ENCODE measurements at regions not wholly inside any gene's neighbourhood (a gene's known extent, or its start where the extent isn't known, plus 50 kb on each side); places are given as distances from the start of the nearest gene placed in this dataset.
"Not testable (repeated sequence)": the region's sequence is repeated elsewhere in the genome, so short reads cannot be mapped to it uniquely, and the experiment has no call there.

DNA sequence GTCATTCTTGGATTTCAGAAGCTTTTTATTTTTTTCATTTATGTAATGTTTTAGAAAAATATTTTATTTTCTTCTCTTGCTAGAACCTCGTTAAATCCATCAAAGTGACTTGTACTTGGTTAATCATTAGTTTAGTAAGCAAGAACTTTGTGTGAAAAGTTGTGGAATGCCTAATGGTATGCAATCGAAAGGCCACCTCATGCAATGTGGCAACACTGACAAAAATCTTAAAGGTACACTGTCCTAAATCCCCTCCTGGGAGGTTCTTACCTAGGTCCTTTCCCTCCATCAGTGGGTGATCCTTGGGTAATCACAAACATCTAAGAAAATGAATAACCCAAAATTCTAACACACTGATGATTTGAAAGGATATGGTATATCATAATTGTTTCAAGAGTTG lies 304.2 kb downstream of the DNAH5 start:
- no peak for DNase-seq

DNA sequence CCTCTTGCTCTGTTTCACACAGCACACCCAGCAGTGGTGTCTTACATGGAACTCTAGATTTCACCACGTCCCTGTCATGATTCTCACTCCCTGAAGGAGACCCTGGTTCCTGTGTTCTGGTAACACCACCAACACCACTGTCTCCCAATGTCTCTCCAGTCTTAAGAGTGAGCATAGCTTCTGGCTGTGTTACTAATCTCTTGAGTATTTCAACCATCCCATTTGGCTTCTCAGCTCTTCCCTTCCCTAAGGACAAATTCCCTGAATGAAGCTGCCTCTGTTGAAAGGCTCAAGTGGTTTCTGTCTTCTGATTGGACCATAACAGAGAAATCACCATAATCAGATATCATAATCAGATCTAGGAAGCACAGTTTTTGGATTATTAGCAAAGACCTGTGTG lies 311.8 kb downstream of the DNAH5 start:
- DNase-seq: no peak

DNA sequence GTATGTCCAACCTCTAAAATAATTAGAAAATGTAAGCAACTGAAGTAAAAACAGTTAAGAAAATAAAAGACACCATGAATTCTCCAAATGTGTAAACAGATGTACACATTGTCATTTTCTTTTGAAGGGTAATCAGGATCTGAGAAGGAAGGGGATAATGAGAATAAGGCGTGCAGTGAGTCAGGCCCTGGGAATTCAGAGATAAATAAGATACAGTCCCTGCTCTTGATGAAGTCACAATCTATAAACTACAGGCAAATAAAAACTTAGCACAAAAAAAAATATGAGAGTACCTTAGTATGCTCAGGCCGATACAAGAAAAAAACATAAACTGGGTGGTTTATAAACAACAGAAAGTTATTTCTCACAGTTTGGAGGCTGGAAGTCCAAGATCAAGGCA lies 315.3 kb downstream of the DNAH5 start:
- no peak for DNase-seq

DNA sequence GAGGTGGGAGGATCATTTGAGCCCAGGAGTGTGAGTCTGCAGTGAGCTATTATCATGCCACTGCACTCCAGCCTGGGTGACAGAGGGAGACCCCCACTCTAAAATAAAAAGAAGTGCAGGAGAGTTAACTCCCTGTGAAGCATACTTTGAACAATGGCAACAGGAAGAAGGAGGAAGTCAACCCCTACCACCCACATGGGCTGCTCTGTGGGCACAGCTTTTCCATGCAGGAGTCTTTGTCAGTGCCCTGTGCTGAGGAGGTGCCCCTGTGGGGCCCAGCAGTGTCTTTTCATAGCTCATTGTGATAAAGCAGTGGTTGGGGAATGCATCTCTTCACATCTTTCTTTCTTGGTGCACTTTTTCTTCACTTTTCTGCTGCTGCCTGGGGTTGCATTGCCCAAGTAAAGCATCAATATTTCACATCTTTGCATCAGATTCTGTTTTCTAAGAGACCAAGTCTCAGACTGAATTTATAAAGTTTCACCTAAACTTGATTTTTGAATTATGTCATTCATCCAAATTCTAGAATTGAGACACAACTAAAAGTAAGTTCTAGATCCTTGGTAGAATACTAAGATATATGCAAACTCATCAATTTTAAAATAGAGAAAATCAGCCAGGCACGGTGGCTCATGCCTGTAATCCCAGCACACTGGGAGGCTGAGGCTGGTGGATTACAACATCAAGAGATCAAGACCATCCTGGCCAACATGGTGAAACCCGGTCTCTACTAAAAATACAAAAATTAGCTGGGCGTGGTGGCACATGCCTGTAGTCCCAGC lies 316.6 kb downstream of the DNAH5 start:
- DNase-seq: peak in 1 of 2 experiments; percentile 6

DNA sequence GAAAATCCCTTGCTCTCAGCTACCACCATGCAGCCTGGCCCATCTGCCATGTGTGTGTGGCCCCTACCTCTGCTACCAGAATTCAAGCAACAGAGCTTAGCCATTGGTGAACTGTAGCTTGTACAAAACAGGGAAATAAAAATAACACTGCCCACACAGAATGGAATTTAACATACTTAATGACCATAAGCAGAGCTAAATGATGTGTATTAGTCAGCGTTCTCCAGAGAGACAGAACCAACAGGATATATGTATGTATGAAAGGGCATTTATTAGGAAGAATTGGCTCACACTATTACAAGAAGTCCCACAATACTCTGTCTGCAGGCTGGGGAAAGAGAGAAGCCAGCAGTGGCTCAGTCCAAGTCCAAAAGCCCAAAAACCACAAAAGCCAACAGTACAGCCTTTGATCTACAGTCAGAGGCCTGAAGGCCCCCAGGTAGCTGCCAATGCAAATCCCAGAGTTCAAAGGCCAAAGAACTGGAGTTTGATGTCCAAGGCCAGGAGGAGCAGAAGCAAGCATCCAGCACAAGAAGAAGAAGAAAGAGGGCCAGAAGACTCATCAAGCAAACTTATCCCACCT lies 318.8 kb downstream of the DNAH5 start:
- DNase-seq: no peak

DNA sequence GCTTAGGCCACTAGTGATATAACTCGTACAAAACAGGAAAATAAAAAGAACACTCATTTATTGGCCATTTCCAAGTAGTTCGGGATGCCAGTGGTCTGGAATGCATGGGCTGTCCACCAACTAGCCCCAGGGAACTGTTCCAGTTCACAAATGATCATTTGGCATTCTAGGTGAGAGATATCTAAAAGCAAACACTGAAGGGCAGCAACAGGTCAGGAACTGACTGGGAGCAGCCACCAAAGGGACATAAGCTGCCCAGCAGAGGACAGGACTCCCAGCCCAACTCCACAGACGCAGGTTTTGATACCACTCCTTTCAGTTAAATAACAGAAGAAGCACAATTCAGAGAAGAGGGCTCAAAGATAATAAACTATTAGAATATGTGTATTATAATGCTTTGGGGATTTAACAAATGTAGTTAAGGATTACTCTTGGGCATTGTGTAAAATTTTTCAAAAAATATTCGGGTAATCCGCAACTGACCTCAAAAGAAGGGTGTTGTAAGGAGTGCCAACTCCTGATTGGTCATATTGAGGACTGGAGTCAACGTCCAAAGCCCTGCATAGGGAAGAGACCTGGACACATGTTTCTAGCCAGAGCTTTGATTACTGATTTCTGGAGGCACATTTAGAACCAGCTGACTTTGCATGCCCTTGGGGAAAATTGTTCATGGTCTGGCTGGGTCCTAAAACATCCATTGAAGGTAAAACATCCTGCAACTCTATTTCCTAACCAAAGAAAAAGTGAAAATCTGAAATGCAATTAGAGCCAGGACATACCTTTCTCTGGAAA lies 320.0 kb downstream of the DNAH5 start:
- no peak for DNase-seq

DNA sequence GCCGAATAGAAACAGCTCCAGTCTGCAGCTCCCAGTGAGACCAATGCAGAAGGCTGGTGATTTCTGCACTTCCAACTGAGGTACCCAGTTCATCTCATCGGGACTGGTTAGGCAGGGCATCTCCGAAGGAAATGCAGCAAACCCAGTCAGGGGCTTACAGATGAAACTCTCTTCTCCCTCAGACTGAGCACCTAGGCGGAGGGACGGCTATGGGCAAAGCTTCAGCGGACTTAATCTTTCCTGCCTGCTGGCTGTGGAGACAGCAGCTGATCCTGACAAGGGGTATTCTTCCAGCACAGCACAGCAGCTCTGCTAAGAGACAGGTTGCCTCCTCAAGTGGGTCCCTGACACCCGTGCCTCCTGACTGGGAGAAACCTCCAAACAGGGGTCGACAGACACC lies 330.9 kb downstream of the DNAH5 start:
- no peak for DNase-seq

DNA sequence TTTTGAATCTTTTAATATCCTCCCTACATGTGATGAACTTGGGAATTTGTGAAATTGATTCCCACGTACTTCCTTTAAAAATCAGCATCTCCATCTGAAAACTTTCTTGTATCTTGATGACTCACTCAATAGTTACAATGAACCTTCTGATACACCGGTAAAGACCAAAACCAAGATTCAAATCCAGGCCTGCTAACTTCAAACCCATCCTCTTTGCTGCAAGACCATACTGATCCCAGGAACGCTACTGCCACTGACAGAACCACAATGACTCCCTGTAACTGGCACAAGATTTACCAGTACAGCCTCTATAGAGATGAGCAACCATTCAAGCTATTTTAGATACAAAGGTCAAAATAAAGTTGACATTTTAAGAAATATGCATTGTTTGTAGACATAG lies 332.9 kb downstream of the DNAH5 start:
- no peak for DNase-seq

DNA sequence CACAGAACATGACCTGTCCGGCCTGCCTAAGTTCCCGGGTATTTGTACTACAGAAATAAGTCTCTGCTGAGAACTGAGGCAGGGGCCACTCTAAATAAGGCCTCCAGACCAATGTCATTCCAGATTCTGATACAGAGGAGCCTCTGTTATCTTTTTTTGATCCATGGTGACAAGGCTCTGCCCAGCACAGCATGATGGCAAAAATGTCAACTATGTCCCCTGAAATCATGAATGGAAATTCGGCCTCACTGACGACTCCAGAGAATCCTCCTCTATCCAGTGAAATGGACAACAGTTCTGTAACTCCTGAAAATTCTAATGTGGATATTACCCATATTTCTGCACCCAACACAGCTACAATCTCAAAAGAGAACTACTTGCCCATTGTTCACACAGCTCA lies 335.0 kb downstream of the DNAH5 start:
- no peak for DNase-seq

DNA sequence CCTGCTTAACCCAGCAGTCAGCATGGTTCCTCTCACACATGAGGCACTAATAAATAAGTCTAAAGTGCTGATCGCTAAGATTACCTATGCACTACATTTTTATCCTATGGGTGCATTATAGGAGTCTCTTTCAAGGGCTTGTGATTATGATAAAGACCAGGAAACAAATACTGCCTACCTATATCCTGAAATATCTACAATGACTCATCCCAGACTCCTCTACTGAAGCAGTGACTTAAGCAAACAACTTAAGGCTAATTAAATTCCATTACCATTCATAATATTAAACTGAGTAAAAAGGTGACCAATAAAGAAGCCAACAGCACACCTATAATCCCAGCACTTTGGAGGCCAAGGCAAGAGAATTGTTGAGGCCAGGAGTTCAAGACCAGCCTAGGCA lies 338.4 kb downstream of the DNAH5 start:
- no peak for DNase-seq

DNA sequence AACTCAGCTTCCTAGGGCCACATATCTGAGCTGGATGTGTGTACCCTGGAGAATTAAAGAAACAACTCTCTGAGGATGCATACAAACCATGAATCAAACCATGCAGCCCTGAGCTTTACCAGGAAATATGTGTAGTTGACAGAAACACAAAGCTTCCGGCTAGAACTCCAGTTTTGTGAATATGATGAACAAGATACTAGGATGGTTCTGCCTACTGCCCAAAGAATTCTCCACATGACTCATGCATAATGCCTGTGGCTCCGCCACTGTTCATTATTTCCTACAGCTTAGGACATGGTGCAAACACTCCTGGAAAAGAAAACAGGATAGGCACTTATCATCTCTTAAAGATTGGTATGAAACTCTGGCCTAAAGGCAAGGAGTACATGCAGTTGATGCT lies 343.4 kb downstream of the DNAH5 start:
- DNase-seq: no peak

DNA sequence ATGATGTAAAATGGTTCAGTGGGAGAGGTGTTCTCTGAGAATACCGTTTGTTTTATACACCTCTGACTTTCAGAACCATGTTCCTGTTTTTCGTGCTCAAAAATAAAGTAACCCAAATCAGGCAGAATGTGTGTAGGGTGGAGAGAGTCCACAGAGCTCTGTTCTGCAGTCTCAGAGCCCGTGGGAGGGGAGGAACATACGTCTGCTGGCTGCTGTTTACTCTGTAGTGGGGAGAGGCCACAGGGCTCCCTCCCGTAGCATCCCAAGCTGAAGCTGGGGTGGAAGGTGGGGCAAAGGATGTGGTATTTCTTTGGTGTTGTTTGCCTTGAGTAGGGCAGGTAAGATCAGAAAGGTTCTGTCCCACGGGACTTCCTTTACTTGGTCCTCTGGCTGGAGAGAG lies 348.5 kb downstream of the DNAH5 start:
- DNase-seq: no peak

DNA sequence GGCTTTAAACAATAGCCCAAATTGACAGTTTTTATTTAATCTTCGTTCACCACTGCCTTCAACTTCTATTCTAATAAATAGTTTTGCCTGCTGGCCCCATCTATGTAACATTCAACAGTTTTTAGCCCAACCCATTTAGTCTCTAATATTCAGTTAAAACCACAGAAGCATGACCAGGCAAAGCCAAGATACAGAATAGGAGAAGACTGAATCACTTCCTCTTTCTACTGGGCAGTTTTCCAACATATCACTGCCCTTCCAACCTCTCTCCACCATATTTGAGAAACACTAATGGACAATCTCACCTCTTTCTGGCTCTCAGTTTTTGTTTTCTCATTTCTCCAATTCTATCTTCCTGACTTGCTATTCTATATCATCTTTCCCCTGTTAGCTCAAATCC lies 352.9 kb downstream of the DNAH5 start:
- DNase-seq: peak; percentile 91 to 92

DNA sequence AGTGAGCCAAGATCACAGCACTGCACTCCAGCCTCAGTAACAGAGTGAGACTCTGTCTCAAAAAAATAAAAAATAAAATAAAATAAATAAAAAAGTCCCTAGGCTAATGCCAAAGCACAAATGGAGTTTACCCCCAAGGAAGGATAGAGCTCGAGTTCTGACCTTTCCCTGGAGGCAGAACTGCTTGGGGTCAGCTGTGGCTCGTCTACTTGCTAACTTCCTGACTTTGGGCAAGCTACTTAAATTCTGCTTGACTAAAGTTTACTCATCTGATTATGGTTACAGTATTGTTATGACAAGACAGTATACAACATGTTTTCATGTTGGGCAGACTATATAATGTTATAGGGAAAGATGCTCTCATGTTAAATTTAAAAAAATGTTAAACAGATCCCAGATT lies 359.2 kb downstream of the DNAH5 start:
- DNase-seq: no peak

DNA sequence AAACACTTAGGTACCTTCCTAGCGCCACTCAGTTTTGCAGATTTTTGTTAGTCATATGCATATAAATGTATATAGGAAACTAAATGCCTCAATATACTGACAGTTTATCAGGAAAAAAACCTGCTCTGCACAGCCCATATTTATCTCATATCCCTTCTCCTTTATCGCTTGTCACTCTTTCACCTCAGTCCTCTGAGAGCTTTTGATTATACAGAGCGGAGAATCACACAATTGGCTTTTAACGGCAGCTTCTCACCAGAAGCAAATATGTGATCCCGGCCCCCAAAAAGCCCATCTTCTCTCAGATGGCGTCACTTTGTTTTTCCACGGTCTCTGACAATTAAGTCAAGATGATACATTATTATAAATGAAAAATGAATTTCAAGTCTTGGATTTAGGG lies 362.6 kb downstream of the DNAH5 start:
- DNase-seq: no peak

DNA sequence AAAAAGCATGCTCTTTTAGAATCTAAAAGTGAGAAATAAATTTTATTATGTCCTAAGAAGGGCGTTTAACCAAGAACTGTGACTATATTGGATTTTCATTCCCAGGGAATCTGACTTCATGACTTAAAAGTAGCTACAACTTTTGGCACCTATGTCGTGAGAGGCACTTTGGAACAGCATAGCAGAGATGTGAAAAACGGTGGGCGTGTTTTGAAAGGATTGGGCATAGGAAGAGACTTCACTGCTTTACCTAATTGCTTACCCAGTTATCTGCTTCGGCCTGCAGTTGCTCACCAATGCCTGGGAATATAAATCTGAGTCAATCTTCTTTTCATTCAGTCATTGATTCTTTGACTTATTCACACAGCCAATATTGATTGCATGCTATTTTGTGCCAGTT lies 363.4 kb downstream of the DNAH5 start:
- no peak for DNase-seq

DNA sequence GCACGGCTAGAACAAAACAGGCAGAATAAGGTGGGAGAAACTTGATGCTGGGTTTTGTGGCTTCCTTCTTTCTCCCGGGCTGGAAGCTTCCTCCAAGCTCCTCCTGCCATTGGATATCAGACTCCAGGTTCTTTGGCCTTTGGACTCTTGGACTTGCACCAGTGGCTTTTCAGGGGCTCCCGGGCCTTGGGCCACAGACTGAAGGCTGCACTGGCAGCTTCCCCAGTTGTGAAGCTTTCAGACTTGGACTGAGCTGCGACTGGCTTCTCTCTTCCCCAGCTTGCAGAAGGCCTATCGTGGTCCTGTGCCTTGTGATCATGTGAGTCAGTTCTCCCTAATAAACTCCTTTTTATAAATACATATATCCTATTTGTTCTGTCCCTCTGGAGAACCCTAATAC lies 364.4 kb downstream of the DNAH5 start:
- no peak for DNase-seq

DNA sequence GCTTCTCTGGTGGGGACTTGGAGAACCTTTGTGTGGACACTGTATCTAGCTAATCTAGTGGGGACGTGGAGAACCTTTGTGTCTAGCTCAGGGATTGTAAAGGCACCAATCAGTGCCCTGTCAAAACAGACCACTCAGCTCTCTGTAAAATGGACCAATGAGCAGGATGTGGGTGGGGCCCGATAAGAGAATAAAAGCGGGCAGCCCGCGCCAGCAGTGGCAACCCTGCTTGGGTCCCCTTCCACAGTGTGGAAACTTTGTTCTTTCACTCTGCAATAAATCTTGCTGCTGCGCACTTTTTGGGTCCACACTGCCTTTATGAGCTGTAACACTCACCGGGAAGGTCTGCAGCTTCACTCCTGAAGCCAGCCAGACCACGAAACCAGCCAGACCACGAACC lies 365.4 kb downstream of the DNAH5 start:
- DNase-seq: not testable (repeated sequence)

DNA sequence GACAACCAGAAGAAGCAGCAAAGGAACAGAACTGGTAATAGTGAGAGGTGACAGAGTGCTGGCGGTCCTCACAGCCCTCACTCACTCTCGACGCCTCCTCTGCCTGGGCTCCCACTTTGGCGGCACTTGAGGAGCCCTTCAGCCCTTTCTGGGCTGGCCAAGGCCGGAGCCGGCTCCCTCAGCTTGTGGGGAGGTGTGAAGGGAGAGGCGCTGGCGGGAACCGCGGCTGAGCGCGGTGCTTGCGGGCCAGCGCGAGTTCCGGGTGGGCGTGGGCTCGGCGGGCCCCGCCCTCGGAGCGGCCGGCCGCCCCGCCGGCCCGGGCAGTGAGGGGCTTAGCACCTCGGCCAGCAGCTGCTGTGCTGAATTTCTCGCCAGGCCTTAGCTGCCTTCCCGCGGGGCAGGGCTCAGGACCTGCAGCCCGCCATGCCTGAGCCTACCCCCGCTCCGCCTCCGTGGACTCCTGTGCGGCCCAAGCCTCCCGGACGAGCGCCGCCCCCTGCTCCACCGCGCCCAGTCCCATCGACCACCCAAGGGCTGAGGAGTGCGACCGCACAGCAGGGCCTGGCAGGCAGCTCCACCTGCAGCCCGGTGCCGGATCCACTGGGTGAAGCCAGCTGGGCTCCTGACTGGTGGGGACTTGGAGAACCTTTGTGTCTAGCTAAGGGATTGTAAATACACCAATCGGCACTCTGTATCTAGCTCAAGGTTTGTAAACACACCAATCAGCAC lies 366.0 kb downstream of the DNAH5 start:
- not testable (repeated sequence) for DNase-seq

DNA sequence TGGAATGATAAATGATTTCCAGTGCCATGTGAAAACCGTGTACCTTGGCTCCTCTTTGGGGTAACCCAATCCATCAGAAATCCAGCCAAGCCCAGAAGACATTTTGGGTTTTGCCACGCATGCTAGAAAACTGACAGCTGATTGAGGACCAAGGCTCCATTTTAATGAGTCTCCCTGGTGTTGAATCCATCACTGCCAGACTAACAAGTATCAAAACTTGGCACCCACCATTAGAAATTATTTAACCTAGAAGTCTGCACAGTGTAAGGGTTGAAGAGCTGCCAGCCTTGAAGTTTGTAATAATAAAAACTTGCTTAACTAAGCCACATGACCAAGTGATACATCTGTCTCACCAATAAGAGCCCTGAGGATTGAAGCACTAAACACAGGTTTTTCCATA lies 369.9 kb downstream of the DNAH5 start:
- no peak for DNase-seq

DNA sequence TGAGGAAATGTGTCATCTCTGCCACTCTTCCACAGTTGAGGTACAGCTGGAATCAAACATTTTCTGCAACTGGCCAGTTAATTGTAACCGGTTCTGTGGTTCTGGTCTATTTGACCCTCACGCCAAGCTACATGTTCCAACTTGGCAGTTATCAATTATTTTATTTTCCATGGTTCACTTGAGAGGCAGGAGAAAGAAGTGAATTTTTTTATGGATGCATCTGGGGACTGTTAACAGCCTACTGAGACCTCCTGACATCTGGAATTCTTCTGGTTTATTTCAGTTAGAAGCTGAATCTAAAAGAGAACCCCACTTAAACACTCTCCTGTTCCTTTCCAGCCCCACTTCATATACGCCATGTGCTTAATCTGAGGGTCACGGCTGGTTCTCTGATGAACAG lies 372.3 kb downstream of the DNAH5 start:
- no peak for DNase-seq

DNA sequence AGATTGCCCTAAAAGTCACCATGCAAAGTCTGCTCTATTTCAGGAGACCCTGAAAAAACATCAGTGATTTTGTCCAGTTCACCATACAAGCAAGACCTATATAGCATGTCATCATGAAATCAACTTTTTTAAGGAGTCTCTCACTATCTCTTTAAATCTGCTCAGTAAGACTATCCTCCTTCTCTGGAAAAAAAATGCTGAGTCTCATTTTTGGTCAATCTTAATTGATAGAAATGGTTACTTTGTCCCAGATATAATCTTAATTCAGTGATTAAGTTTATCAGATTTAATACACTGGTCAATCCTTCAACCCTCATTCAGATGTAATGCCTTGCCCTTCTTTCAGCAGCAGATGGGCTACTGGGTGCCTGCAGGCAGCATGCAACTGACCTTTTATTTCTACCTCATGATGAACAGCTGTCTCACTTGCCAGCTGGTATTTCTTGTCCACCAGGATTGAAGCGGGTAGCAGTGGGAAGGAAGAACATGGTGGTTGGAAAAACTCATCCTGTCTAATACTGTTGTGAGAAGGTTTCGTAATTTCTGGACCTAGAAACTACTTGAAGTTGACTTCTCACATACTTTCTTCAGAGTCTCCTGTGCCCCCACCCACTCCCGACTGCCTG lies 375.3 kb downstream of the DNAH5 start:
- no peak for DNase-seq

DNA sequence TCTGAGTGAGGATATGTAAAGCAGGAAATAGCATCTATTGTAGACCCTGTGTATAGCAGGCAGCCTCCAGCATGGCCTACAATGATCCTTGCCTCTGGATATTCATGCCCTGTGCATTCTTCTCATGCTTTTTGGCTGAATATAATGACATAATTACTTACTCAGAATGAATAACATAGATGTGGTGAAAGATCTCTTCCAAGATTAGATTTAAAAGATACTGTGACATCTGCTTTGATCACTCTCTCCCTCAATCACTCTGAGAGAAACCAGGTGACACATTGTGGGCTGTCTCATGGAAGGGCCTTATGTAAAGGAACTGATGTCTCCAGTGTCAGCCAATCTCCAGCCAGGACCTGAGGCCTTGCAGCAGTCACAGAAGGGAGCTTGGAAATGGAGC lies 376.7 kb downstream of the DNAH5 start:
- no peak for DNase-seq
